PFSK-1 (cell line): ENCODE measurements at regions not wholly inside any gene's neighbourhood (a gene's known extent, or its start where the extent isn't known, plus 50 kb on each side); places are given as distances from the start of the nearest gene placed in this dataset.

ENCODE experiments used
- FOXP2 ChIP-seq: optimal IDR thresholded peaks from 2 replicates; pipeline ENCODE3; 2011; ENCODE audit warnings: borderline replicate concordance, control low read depth, inconsistent platforms; ENCODE audit not compliant: insufficient read depth; ENCODE audit errors: extremely low read length, extremely low read depth
- POLR2AphosphoS5 ChIP-seq: IDR thresholded peaks from 2 replicates; pipeline ENCODE4 v1.6.1; 2012; ENCODE audit warnings: low read depth, mild to moderate bottlenecking, control low read depth, low read length, moderate library complexity
- SIN3A ChIP-seq: IDR thresholded peaks from 2 replicates; pipeline ENCODE4 v1.6.1; 2012; ENCODE audit warnings: mild to moderate bottlenecking, low read length, moderate library complexity, borderline replicate concordance; ENCODE audit not compliant: insufficient read depth

- TF ChIP-seq FOXP2 (no peak), POLR2AphosphoS5 (no peak), SIN3A (no peak)
These were observed 1346.8 kb upstream of the GJE1 start for GRCh38 chr6:140785926-140786325.
